KOPT-K1 (cell line): ENCODE measurements at regions not wholly inside any gene's neighbourhood (a gene's known extent, or its start where the extent isn't known, plus 50 kb on each side); places are given as distances from the start of the nearest gene placed in this dataset.

Experiments
- H3K27ac ChIP-seq: fragments of 200-600 bp; sonication (generic); 2 replicates; pipeline ENCODE4 v1.5.1; 2016; ENCODE audit warnings: antibody characterized with exemption, mild to moderate bottlenecking, low read depth, low read length; ENCODE audit not compliant: poor library complexity, severe bottlenecking
- H3K36me3 ChIP-seq: fragments of 200-600 bp; sonication (generic); 2 replicates; pipeline ENCODE4 v1.5.1; 2017; ENCODE audit warnings: antibody characterized with exemption, mild to moderate bottlenecking, low read length, moderate library complexity; ENCODE audit not compliant: insufficient read depth
- H3K9me3 ChIP-seq: fragments of 200-600 bp; sonication (generic); 2 replicates; pipeline ENCODE4 v1.5.1; 2017; ENCODE audit warnings: antibody characterized with exemption, low read length, mild to moderate bottlenecking; ENCODE audit not compliant: insufficient read depth, poor library complexity, severe bottlenecking

GRCh38 chr4:140243278-140243753, 89.3 kb upstream of the MAML3 start:
- Histone ChIP-seq H3K27ac (peak overlapping the region; percentile 58), H3K9me3 (no peaks in the 10 kb centered on the region), H3K36me3 (no peaks in the 10 kb centered on the region)

DNA sequence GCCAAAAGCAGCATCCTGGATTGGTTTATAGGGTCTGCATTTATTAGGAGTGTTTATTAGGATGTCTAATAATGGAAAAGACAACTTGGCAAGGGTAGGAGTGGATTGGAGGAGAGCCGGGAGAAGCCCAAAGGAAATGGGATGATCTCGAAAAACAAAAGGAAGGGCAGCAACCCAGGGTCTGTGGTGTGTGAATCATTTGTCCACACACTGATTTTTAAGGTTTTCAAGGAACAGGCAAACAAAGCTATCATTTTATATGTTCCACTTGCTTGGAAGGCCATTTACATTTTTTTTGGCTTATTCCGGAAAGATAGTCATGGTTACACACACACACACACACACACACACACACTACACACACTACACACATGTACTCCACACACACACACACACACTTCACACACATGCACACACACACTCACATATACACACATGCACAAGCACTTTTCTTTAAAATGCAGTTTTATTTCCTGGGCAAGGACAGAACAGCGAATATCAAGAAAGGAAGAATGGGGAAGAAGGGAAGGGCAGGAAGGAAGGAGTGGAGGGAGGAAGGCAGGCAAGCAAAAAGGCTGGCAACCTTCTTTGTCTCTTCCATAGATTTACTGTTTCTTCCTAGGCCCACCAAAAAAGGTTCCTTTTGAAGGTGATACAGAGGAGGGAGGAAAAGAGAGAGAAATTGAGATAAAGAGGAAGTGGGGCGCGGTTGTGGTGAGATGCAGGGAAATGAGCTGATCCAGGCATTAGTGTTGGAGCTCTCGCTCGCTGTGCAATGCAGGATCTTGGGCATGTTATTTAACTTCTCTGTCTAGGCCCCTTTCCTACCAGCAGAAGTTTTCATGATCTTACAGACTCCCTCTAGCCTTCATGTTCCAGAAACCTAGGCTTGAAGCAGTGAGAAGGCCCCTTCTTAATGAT, 88.6 kb upstream of the MAML3 start:
- Histone ChIP-seq H3K9me3 (no peaks in the 10 kb centered on the region), H3K36me3 (no peaks in the 10 kb centered on the region), H3K27ac (peak overlapping the region; percentile 58)

DNA sequence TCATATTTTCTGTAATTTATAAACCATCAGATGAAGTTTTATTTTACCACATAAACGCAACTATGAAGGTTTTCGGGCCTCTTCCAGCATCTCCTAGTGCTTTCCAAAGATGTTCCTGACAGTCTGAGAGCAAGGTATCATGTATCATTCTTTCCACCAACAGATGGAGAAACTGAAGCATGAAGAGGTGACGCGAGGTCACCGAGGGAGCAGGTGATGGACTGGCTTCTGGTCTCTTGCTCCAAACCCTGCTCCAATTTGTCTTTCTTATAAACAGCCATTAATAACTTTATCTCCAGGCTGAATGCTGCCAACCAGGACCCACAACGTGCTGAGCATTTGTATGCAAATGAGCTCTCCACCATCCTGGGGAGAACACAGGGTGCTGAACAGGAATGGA, 86.3 kb upstream of the MAML3 start:
- Histone ChIP-seq H3K9me3 (no peaks in the 10 kb centered on the region), H3K36me3 (no peaks in the 10 kb centered on the region), H3K27ac (no peak overlapping the region)

DNA sequence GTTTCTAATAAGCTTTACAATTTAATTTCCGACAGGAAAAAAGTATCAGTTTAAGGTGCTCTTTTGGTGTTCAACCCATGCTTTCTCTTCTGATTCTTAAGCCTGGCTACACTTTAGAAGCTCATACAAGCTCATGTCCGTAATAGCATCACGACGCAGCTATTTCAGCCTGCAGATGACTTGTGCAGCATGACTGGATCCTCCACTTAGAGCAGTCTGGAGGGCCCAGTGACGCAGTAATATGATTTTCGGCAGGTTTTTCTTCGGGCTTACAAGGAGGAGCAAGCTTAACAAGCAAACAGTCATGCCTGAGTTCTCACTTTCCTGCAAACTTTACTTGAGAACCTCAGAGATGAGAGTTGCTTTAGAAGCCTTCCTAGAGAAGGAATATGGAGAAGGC, 85.3 kb upstream of the MAML3 start:
- Histone ChIP-seq H3K27ac (no peak overlapping the region), H3K36me3 (no peaks in the 10 kb centered on the region), H3K9me3 (no peaks in the 10 kb centered on the region)

DNA sequence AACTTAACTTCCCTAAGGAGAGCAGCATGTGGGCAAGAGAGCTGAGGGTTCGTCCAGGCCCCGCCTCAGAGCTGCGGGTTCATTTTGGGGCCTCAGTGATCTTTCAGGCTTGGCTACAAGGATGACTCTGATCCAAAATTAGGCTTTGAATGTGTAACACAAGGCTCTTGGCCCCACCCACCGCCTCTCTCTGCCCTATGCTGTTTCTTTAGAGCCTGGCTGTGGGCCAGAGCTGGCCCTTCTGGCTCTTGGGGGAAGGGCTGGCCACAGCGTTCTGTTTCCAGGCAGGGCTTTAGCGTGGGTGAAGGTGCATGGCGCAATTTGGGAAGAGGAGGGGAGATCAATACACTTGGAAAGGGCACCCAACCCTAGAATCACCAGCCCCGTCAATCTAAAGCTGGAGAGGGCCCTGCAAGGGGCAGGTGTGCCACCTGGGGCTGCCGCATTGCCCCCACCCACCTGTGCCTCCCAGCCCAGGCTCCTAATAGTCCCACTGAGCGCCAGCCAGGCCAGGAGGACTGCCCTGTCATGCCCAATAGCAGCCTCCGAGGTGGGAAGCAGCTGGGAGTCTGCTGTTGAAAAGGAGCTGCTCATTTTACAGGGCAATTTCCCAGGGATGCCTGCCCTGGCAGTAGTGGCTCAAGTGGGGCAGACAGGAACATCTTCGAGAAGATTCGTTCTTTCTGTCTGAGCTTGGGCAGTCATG, 84.5 kb upstream of the MAML3 start:
- no peak overlapping the region for H3K27ac ChIP-seq
- no peaks in the 10 kb centered on the region for H3K9me3 ChIP-seq
- no peaks in the 10 kb centered on the region for H3K36me3 ChIP-seq

DNA sequence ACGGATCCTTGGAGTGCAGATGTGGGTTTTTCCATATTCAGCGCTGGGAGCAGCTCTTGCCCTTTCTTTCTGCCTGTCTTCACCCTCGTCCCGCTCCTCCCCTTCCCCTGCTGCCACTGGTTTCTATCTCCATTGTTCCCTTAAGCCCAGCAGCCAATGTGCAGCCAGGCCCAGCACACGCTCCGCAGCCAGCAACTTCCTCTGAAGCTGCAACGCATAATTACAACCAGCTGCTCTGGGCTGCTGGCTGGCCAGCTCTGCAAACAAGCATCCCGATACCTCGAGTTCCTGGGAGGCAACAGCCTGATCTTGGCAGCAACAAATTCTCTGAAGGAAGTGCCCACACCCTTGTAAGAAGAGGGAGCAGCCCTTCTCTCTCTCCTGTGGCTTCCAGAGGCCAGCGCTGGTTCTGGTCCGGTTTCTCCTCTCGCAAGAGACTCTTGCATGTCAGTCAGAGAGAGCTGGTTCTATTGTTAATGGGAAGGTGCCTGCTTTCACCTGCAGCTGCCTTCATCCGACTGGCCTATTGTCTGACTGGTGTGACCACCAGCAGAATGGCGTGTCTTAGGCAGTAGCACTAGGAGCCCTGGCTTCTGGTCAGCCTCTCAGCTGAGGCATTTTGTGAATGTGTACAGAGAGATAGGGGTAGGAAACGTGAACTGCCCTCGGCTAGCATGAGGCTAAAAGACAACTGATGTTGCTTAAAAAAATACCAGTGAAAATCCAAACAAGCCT, 83.8 kb upstream of the MAML3 start:
- Histone ChIP-seq H3K36me3 (no peaks in the 10 kb centered on the region), H3K27ac (no peak overlapping the region), H3K9me3 (no peaks in the 10 kb centered on the region)

- Histone ChIP-seq H3K9me3 (no peaks in the 10 kb centered on the region), H3K27ac (no peak overlapping the region), H3K36me3 (no peaks in the 10 kb centered on the region)
These were observed 82.7 kb upstream of the MAML3 start for GRCh38 chr4:140236654-140237169.

- H3K27ac ChIP-seq = no peak overlapping the region
These were observed 80.7 kb upstream of the MAML3 start for GRCh38 chr4:140234697-140235060.

GRCh38 chr4:140233791-140234696, 80.1 kb upstream of the MAML3 start:
- Histone ChIP-seq H3K36me3 (no peaks in the 10 kb centered on the region), H3K9me3 (no peaks in the 10 kb centered on the region), H3K27ac (no peak overlapping the region)

More at GRCh38 chr4:140234697-140235060, 80.7 kb upstream of the MAML3 start:
- H3K9me3 ChIP-seq = no peaks in the 10 kb centered on the region
- no peaks in the 10 kb centered on the region for H3K36me3 ChIP-seq

DNA sequence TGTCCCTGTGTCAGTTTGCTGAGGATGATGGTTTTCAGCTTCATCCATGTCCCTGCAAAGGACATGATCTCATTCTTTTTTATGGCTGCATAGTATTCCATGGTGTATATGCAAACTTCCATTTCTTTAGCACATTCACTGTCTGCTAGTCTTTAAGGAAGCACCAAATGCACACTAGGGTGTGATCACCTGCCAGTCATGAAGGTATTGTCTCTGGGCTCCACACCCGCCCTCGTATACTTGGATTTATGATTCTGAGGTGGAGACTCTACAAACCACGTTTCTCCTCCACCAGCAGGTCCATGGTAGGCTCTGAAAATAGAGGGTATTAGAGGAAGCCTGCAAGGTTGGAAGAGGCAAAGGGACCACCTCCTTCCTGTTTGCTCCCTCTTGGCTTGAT, 75.9 kb upstream of the MAML3 start:
- no peaks in the 10 kb centered on the region for H3K36me3 ChIP-seq
- H3K27ac ChIP-seq = no peak overlapping the region
- no peaks in the 10 kb centered on the region for H3K9me3 ChIP-seq

DNA sequence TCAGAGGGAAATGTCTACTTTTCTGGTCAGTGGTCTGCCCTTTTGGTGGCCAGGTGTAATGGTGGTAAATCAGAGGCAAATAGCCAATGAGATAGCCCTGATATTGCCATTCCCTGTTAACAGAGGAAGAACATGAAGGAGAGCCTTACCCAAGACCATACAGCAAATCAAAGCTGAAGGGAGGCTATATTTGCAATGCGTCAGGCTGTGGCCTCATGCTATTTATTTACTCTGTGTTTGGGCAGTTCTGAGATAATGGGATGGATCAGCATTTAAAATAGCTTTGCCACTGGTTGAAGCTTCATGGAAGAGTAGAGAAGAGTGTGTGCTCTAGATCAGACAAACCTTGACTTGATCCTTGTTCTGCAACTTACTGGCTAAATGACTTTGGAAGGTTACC, 73.3 kb upstream of the MAML3 start:
- Histone ChIP-seq H3K9me3 (no peaks in the 10 kb centered on the region), H3K27ac (no peak overlapping the region), H3K36me3 (no peaks in the 10 kb centered on the region)

GRCh38 chr4:140223056-140223810, 69.2 kb upstream of the MAML3 start:
- no peak overlapping the region for H3K27ac ChIP-seq
- no peaks in the 10 kb centered on the region for H3K9me3 ChIP-seq
- H3K36me3 ChIP-seq = no peaks in the 10 kb centered on the region

GRCh38 chr4:140222171-140222570, 68.2 kb upstream of the MAML3 start:
- Histone ChIP-seq H3K9me3 (no peaks in the 10 kb centered on the region), H3K36me3 (no peaks in the 10 kb centered on the region), H3K27ac (no peak overlapping the region)
